CD4-positive, alpha-beta T cell treated with Interleukin-4 for 4 hours (primary cell): ENCODE measurements at regions not wholly inside any gene's neighbourhood (a gene's known extent, or its start where the extent isn't known, plus 50 kb on each side); places are given as distances from the start of the nearest gene placed in this dataset.
"Not testable (repeated sequence)": the region's sequence is repeated elsewhere in the genome, so short reads cannot be mapped to it uniquely, and the experiment has no call there.

Experiments
- DNase-seq: peaks from one replicate; pipeline ENCODE4 v3.0.0-alpha.2; 2020

- not testable (repeated sequence) for DNase-seq
These were observed 103.3 kb upstream of the LYPLAL1 start for GRCh38 chr1:219070395-219070794.

GRCh38 chr1:219071209-219071608, 102.5 kb upstream of the LYPLAL1 start:
- no peak for DNase-seq

- no peak for DNase-seq
These were observed 101.3 kb upstream of the LYPLAL1 start for GRCh38 chr1:219072329-219072728.

- no peak for DNase-seq
These were observed 99.5 kb upstream of the LYPLAL1 start for GRCh38 chr1:219074084-219074728.

- DNase-seq = no peak
These were observed 98.4 kb upstream of the LYPLAL1 start for GRCh38 chr1:219075121-219075879.

GRCh38 chr1:219076326-219076937, 97.2 kb upstream of the LYPLAL1 start:
- DNase-seq = no peak

- DNase-seq = not testable (repeated sequence)
These were observed 95.9 kb upstream of the LYPLAL1 start for GRCh38 chr1:219077767-219078166.

- no peak for DNase-seq
These were observed 91.4 kb upstream of the LYPLAL1 start for GRCh38 chr1:219081943-219082925.

GRCh38 chr1:219083631-219084030, 90.0 kb upstream of the LYPLAL1 start:
- no peak for DNase-seq

GRCh38 chr1:219085082-219085481, 88.6 kb upstream of the LYPLAL1 start:
- DNase-seq = no peak

- DNase-seq = no peak
These were observed 87.7 kb upstream of the LYPLAL1 start for GRCh38 chr1:219085988-219086387.

GRCh38 chr1:219086956-219087469, 86.7 kb upstream of the LYPLAL1 start:
- DNase-seq = no peak

- DNase-seq = peak; percentile 13
These were observed 84.7 kb upstream of the LYPLAL1 start for GRCh38 chr1:219088778-219089557.

- DNase-seq = no peak
These were observed 83.1 kb upstream of the LYPLAL1 start for GRCh38 chr1:219090607-219091006.

GRCh38 chr1:219092206-219092605, 81.5 kb upstream of the LYPLAL1 start:
- no peak for DNase-seq

- no peak for DNase-seq
These were observed 74.4 kb upstream of the LYPLAL1 start for GRCh38 chr1:219099307-219099706.

- no peak for DNase-seq
These were observed 73.6 kb upstream of the LYPLAL1 start for GRCh38 chr1:219100059-219100458.

GRCh38 chr1:219102466-219102865, 71.2 kb upstream of the LYPLAL1 start:
- DNase-seq = not testable (repeated sequence)

GRCh38 chr1:219105893-219106292, 67.8 kb upstream of the LYPLAL1 start:
- no peak for DNase-seq

- no peak for DNase-seq
These were observed 64.2 kb upstream of the LYPLAL1 start for GRCh38 chr1:219109424-219110018.

GRCh38 chr1:219113261-219113660, 60.4 kb upstream of the LYPLAL1 start:
- no peak for DNase-seq
